Colonic mucosa (tissue), 4 donors: ENCODE measurements at regions not wholly inside any gene's neighbourhood (a gene's known extent, or its start where the extent isn't known, plus 50 kb on each side); places are given as distances from the start of the nearest gene placed in this dataset.

Experiments
- DNase-seq: peaks from one replicate; pipeline ENCODE4 v3.0.0-alpha.2; 2020
- H3K27ac ChIP-seq: fragments of 200-600 bp; one replicate; pipeline ENCODE4 v1.8.0; 2021
- H3K27me3 ChIP-seq: fragments of 200-600 bp; one replicate; pipeline ENCODE4 v1.8.0; 2021
- H3K36me3 ChIP-seq: fragments of 200-600 bp; one replicate; pipeline ENCODE4 v1.8.0; 2021
- H3K4me1 ChIP-seq: fragments of 200-600 bp; one replicate; pipeline ENCODE4 v1.8.0; 2021; ENCODE audit warnings: mild to moderate bottlenecking
- H3K4me3 ChIP-seq: fragments of 200-600 bp; one replicate; pipeline ENCODE4 v1.8.0; 2021
- H3K9ac ChIP-seq, 2 donors: one replicate each; pipeline ENCODE4 v1.7.0; 2013; ENCODE audit warnings: control low read depth in 2 of 2, low read depth in 2 of 2, low read length in 2 of 2
- H3K9me3 ChIP-seq: fragments of 200-600 bp; one replicate; pipeline ENCODE4 v1.8.0; 2021
- CTCF ChIP-seq: fragments of 200-600 bp; IDR thresholded peaks from one replicate; pipeline ENCODE4 v1.8.0; 2022; ENCODE audit warnings: antibody characterized with exemption, mild to moderate bottlenecking
- intact Hi-C: fragments of 100-400 bp; cut with DNase I; formaldehyde crosslinking; loops from one replicate; pipeline ENCODE4 v1.14.1; 2022
- donor health status: healthy.
- donor health status: DM: no; HTN: no; CAD: no.
- donor health status: DM: no; HTN: no; CAD: no.

GRCh38 chr7:3174515-3175284 is 126.4 kb upstream of the SDK1 start:
- Histone ChIP-seq H3K27me3 (no peaks in the 10 kb centered on the region), H3K9me3 (no peaks in the 10 kb centered on the region), H3K36me3 (no peaks in the 10 kb centered on the region), H3K27ac (no peak overlapping the region), H3K4me3 (no peak overlapping the region), H3K4me1 (no peaks in the 10 kb centered on the region), H3K9ac (no peak overlapping the region)
- DNase-seq, result no peak
- TF ChIP-seq CTCF, result no peak
- intact Hi-C loops, result no loop called here

GRCh38 chr7:3175285-3175902 is 125.7 kb upstream of the SDK1 start:
- Histone ChIP-seq H3K27ac (no peak overlapping the region), H3K4me3 (no peak overlapping the region), H3K36me3 (no peaks in the 10 kb centered on the region), H3K27me3 (no peaks in the 10 kb centered on the region), H3K9me3 (no peaks in the 10 kb centered on the region), H3K4me1 (no peaks in the 10 kb centered on the region), H3K9ac (no peak overlapping the region)
- no peak for TF ChIP-seq CTCF
- intact Hi-C loops, result no loop called here
- no peak for DNase-seq

- no peak for TF ChIP-seq CTCF
- no peak overlapping the region for H3K4me3 ChIP-seq
- no peaks in the 10 kb centered on the region for H3K4me1 ChIP-seq
- H3K9ac ChIP-seq, result no peak overlapping the region
- intact Hi-C loops, result no loop called here
- no peaks in the 10 kb centered on the region for H3K9me3 ChIP-seq
- no peak for DNase-seq
- no peak overlapping the region for H3K27ac ChIP-seq
- no peaks in the 10 kb centered on the region for H3K36me3 ChIP-seq
- H3K27me3 ChIP-seq, result no peaks in the 10 kb centered on the region
Observed at GRCh38 chr7:3176112-3177000, 124.7 kb upstream of the SDK1 start.

- no peaks in the 10 kb centered on the region for H3K27me3 ChIP-seq
- no peaks in the 10 kb centered on the region for H3K36me3 ChIP-seq
- TF ChIP-seq CTCF, result no peak
- H3K9ac ChIP-seq, result no peak overlapping the region
- H3K4me1 ChIP-seq, result no peaks in the 10 kb centered on the region
- no peak overlapping the region for H3K4me3 ChIP-seq
- H3K27ac ChIP-seq, result no peak overlapping the region
- intact Hi-C loops, result no loop called here
- no peaks in the 10 kb centered on the region for H3K9me3 ChIP-seq
- no peak for DNase-seq
Observed at GRCh38 chr7:3177271-3177670, 123.8 kb upstream of the SDK1 start.

- Histone ChIP-seq H3K27me3 (no peaks in the 10 kb centered on the region), H3K4me1 (no peaks in the 10 kb centered on the region), H3K9me3 (no peaks in the 10 kb centered on the region), H3K9ac (no peak overlapping the region), H3K36me3 (no peaks in the 10 kb centered on the region), H3K4me3 (no peak overlapping the region), H3K27ac (no peak overlapping the region)
- no peak for TF ChIP-seq CTCF
- DNase-seq, result no peak
- intact Hi-C loops, result no loop called here
Observed at GRCh38 chr7:3179456-3179855, 121.6 kb upstream of the SDK1 start.
